HEK293T (cell line): ENCODE measurements at regions not wholly inside any gene's neighbourhood (a gene's known extent, or its start where the extent isn't known, plus 50 kb on each side); places are given as distances from the start of the nearest gene placed in this dataset.

Source experiments
- ARNT ChIP-seq: fragments of 450-650 bp; IDR thresholded peaks from 2 replicates; pipeline ENCODE4 v1.6.1; 2017; ENCODE audit warnings: mild to moderate bottlenecking
- ELF4 ChIP-seq: fragments of 450-650 bp; IDR thresholded peaks from 2 replicates; pipeline ENCODE4 v1.6.1; 2017; ENCODE audit warnings: antibody characterized with exemption
- FOXA1 ChIP-seq: fragments of 450-650 bp; IDR thresholded peaks from 2 replicates; pipeline ENCODE4 v1.6.1; 2016; ENCODE audit warnings: mild to moderate bottlenecking
- FOXK2 ChIP-seq: fragments of 450-650 bp; IDR thresholded peaks from 2 replicates; pipeline ENCODE4 v1.6.1; 2016; ENCODE audit warnings: mild to moderate bottlenecking
- FOXM1 ChIP-seq: fragments of 450-650 bp; IDR thresholded peaks from 2 replicates; pipeline ENCODE4 v1.6.1; 2017; ENCODE audit warnings: mild to moderate bottlenecking, borderline replicate concordance
- NFRKB ChIP-seq: fragments of 450-650 bp; IDR thresholded peaks from 2 replicates; pipeline ENCODE4 v1.6.1; 2016; ENCODE audit warnings: mild to moderate bottlenecking, moderate library complexity
- SP1 ChIP-seq: fragments of 450-650 bp; IDR thresholded peaks from 2 replicates; pipeline ENCODE4 v1.6.1; 2017

- TF ChIP-seq NFRKB (no peak), SP1 (no peak), FOXA1 (no peak), ARNT (no peak), FOXM1 (no peak), ELF4 (no peak), FOXK2 (no peak)
Observed at GRCh38 chr2:64838817-64839216, 150.4 kb upstream of the SLC1A4 start.
